ENCODE measurements at regions not wholly inside any gene's neighbourhood (a gene's known extent, or its start where the extent isn't known, plus 50 kb on each side); places are given as distances from the start of the nearest gene placed in this dataset.

DNA sequence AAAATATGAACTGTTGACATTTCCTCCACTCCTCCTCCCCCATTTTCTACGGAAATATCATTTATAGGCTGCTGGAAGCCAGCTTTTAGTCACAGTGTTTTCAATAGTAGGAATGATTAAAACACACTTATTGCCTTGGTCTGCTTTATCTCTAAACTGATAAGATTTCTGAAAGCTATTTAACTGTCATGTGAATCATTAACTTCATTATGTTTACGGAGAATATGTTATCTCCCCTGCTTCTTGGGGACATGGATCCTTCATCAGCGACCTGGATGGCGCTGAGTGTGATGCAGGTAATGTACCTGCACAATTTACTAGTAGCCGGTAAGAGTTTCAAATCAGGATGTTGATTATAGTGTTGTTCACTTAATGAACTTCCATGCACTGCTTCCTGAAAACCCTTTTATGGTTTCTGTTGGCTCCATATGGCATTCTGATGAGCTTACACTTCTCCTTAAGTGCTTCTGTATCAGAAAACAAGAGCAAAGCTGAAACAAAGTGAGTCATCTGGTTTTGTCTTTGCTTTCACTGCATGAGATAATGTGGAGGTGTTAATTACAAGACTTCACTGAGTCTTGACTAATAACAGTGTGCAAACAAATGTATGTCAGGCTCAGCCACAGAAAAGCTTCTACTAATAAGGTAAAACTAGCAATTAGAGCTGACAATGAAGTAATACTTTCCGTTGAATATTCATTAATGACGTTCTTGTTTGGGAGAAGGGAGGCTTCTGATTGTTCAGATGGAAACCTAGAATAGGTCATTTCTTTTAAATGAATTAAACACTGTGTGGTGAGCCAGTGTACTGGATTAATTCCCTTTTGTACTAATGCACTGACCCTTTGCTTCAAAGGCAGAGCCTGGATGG is 162.4 kb upstream of the ZNF608 start:
- H3K4me1 ChIP-seq = peaks cover 58% of the 10 kb centered on the region
- no peaks in the 10 kb centered on the region for H3K79me2 ChIP-seq (ENCODE audit: low read depth)
- no peaks in the 10 kb centered on the region for H3K9me3 ChIP-seq (ENCODE audit: low read depth)
- H4K20me1 ChIP-seq (ENCODE audit: low read depth) = no peaks in the 10 kb centered on the region
- Mint-ChIP-seq H3K27ac (peak overlapping the region; percentile 85), H3K4me1 (peaks cover 79% of the 10 kb centered on the region), H3K27me3 (ENCODE audit: insufficient read depth, low read depth) (peaks cover 8% of the 10 kb centered on the region), H3K9me3 (peaks cover 17% of the 10 kb centered on the region), H3K4me3 (no peak overlapping the region), H3K36me3 (peaks cover 9% of the 10 kb centered on the region)
- no peak overlapping the region for H3K27ac ChIP-seq
- peak; percentile 36 for DNase-seq (ENCODE audit: low spot score)
- no peak for TF ChIP-seq EZH2phosphoT487 (IDR thresholded peaks at IDR 0.05)
- no peak for TF ChIP-seq EZH2 (IDR thresholded peaks at IDR 0.05)
- TF ChIP-seq, protein P1, sequence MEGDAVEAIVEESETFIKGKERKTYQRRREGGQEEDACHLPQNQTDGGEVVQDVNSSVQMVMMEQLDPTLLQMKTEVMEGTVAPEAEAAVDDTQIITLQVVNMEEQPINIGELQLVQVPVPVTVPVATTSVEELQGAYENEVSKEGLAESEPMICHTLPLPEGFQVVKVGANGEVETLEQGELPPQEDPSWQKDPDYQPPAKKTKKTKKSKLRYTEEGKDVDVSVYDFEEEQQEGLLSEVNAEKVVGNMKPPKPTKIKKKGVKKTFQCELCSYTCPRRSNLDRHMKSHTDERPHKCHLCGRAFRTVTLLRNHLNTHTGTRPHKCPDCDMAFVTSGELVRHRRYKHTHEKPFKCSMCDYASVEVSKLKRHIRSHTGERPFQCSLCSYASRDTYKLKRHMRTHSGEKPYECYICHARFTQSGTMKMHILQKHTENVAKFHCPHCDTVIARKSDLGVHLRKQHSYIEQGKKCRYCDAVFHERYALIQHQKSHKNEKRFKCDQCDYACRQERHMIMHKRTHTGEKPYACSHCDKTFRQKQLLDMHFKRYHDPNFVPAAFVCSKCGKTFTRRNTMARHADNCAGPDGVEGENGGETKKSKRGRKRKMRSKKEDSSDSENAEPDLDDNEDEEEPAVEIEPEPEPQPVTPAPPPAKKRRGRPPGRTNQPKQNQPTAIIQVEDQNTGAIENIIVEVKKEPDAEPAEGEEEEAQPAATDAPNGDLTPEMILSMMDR (IDR thresholded peaks at IDR 0.05) = no peak
- peak overlapping the region; percentile 33 for H3K4me2 ChIP-seq
- no peak overlapping the region for H2AFZ ChIP-seq (replicated peaks)
- peaks cover 55% of the 10 kb centered on the region for H3F3A ChIP-seq (ENCODE audit: low read depth)
- no peaks in the 10 kb centered on the region for H3K36me3 ChIP-seq
- H3K9ac ChIP-seq = no peak overlapping the region
- no peaks in the 10 kb centered on the region for H3K27me3 ChIP-seq
- no peak overlapping the region for H3K4me3 ChIP-seq

GRCh38 chr5:124909734-124910133 is 163.3 kb upstream of the ZNF608 start:
- Mint-ChIP-seq H3K27ac (peak overlapping the region; percentile 11), H3K4me1 (peaks cover 70% of the 10 kb centered on the region), H3K4me3 (peak overlapping the region; percentile 17), H3K9me3 (peaks cover 24% of the 10 kb centered on the region), H3K36me3 (peaks cover 16% of the 10 kb centered on the region), H3K27me3 (ENCODE audit: insufficient read depth, low read depth) (peaks cover 4% of the 10 kb centered on the region)
- H3F3A ChIP-seq (ENCODE audit: low read depth) = peaks cover 47% of the 10 kb centered on the region
- no peak overlapping the region for H2AFZ ChIP-seq (replicated peaks)
- peak overlapping the region; percentile 33 for H3K4me2 ChIP-seq
- TF ChIP-seq EZH2phosphoT487 (IDR thresholded peaks at IDR 0.05) = no peak
- TF ChIP-seq, protein P1 (IDR thresholded peaks at IDR 0.05) = no peak
- no peak for TF ChIP-seq EZH2 (IDR thresholded peaks at IDR 0.05)
- H3K4me1 ChIP-seq = peaks cover 52% of the 10 kb centered on the region
- H4K20me1 ChIP-seq (ENCODE audit: low read depth) = no peaks in the 10 kb centered on the region
- H3K9ac ChIP-seq = no peak overlapping the region
- no peaks in the 10 kb centered on the region for H3K27me3 ChIP-seq
- H3K36me3 ChIP-seq = no peaks in the 10 kb centered on the region
- no peaks in the 10 kb centered on the region for H3K9me3 ChIP-seq (ENCODE audit: low read depth)
- DNase-seq (ENCODE audit: low spot score) = no peak
- no peak overlapping the region for H3K4me3 ChIP-seq
- no peaks in the 10 kb centered on the region for H3K79me2 ChIP-seq (ENCODE audit: low read depth)
- no peak overlapping the region for H3K27ac ChIP-seq

DNA sequence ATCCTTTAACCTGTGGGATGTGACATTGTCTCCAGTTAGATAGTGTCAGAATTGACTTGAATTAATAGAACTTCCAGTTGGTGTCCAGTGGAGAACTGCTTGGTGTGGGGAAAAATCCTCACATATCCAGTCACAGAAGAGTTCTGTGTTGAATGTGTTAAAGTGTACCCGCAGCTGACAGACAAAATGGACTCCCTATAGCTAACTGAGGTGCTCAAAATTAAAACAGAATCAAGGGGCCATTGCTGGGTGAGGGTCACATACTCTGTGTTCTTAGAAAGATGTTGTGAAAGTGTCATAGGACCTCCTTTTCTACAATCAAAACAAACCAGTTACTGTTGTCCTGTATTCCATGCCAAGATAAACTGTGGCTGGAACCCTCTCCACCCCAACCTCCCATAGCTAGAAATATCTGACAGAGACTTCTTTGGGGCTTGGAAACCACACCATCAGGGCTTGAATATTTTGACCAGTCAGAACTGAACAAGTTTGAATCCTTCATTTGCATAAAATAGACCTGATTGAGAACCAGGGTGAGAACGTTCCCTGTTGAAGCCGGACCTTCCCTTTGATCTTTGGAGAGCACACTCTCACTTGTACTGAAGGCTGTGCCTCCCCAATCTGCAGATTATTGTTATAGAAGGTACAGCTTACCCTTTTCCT is 164.0 kb upstream of the ZNF608 start:
- Mint-ChIP-seq H3K4me3 (no peak overlapping the region), H3K36me3 (peaks cover 23% of the 10 kb centered on the region), H3K27ac (peak overlapping the region; percentile 11), H3K9me3 (peaks cover 31% of the 10 kb centered on the region), H3K4me1 (peaks cover 62% of the 10 kb centered on the region), H3K27me3 (ENCODE audit: insufficient read depth, low read depth) (peaks cover 2% of the 10 kb centered on the region)
- Histone ChIP-seq H3K4me1 (peaks cover 44% of the 10 kb centered on the region), H2AFZ (replicated peaks) (no peak overlapping the region), H3K9me3 (ENCODE audit: low read depth) (no peaks in the 10 kb centered on the region), H3K79me2 (ENCODE audit: low read depth) (no peaks in the 10 kb centered on the region), H3K4me3 (no peak overlapping the region), H3K4me2 (no peak overlapping the region), H3K9ac (no peak overlapping the region), H3K27ac (no peak overlapping the region), H3F3A (ENCODE audit: low read depth) (peaks cover 39% of the 10 kb centered on the region), H3K27me3 (no peaks in the 10 kb centered on the region), H3K36me3 (no peaks in the 10 kb centered on the region), H4K20me1 (ENCODE audit: low read depth) (no peaks in the 10 kb centered on the region)
- no peak for DNase-seq (ENCODE audit: low spot score)
- TF ChIP-seq EZH2phosphoT487 (IDR thresholded peaks at IDR 0.05) (no peak), EZH2 (IDR thresholded peaks at IDR 0.05) (no peak)
- TF ChIP-seq, protein P1 (IDR thresholded peaks at IDR 0.05) = no peak
